NCI-H345 treated with DMSO at 0.1 percent for 48 hours (cell line): ENCODE measurements at regions not wholly inside any gene's neighbourhood (a gene's known extent, or its start where the extent isn't known, plus 50 kb on each side); places are given as distances from the start of the nearest gene placed in this dataset.

Experiments used
- DNase-seq: peaks from one replicate; lab custom pipeline; 2025; ENCODE audit not compliant: unreplicated experiment; lab: John Stamatoyannopoulos, UW

DNA sequence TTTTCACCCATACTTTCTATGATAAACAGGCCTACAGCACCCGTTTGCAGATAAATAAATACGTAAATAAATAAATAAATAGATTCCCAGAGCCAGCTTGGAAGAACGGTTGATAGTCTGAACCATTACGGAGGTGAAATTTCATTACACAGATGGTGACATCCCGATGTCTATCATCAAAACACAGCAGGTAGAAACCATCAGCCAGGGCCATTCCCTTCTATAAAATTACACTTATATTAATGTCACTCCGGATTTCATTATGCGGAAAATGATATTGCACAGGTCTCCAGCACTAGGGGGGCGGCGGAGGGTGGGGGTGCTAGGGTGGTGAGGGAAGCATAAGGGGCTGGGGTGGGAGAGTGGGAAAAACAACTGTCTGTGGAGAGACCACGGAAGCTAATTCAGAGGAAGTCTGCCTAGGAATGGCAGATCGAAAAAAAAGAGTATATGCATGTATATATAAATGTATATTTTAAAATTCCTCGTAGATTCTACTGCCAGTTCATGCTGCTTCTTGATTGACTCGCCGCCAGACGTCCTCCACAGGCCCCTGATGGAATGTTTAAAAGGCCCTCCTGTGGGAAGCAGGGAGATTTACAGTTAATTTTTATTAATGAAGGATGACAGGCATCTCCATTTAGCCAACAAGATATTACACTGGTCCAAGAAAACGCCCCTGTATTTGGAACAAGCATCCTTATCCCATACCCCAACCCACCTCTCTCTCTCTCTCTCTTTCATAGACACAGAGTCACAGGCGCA is 1906.0 kb upstream of the PIK3C3 start:
- DNase-seq, result no peak

DNA sequence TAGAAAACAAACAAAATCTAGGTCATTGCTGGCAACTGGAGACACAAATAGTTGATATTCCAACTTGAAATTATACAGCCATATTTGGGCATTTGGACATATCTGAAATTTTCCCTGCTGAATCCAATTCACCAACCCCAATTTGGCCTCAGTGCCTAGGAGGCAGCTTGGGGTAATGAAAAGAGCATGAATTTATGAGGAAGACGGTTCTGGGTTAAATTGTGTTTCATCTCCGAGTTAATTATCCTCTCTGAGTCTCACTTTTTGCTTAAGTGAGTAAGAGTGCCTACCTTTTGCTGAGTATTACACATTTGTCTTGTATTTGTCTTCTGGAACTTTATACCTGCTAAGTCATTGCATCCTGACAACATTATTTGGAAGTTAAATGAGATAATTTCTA is 1906.8 kb upstream of the PIK3C3 start:
- DNase-seq, result no peak

DNA sequence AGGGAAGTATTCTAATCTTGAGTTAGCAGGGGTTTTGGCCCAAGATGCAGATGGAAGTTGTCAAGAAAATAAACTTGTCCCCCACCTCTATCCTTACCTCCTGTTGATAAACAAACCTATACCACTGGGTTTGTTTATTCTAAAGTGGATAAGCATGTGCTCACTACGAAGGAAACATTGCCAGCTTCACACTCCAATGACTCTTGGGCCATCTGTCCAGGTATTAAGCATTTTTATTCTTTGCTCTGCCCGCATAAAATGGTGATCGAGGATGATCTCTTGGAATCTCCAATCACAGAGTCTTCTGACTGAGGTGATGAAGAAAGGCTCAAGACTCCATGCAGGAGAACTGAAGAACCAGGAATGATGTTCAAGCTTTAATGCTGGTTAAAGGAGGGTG is 1908.4 kb upstream of the PIK3C3 start:
- no peak for DNase-seq

DNA sequence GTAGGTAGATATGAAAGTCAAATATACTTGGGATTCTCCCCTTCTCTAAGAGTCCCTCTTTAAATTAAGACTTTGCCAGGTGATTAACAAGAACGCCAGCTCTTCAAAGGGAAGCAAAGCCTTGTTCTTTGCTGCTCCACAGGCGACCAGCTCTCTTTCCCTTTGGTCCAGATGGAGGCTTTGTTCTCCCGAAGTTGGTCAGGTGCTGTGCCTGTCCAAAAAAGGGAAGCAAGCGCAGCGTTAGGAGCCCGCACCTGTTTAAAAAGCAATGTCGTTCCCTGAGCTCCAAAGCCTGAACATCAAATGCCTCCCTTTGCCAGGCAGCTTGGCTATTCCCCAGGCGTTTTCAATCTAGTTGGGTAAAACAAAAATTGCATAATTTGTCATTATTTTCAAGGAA is 1913.1 kb upstream of the PIK3C3 start:
- DNase-seq, result no peak

- DNase-seq, result no peak
Observed at GRCh38 chr18:40040574-40040973, 1914.5 kb upstream of the PIK3C3 start.

GRCh38 chr18:40037356-40037755 is 1917.7 kb upstream of the PIK3C3 start:
- no peak for DNase-seq

- DNase-seq, result no peak
Observed at GRCh38 chr18:40036861-40037260, 1918.2 kb upstream of the PIK3C3 start.

DNA sequence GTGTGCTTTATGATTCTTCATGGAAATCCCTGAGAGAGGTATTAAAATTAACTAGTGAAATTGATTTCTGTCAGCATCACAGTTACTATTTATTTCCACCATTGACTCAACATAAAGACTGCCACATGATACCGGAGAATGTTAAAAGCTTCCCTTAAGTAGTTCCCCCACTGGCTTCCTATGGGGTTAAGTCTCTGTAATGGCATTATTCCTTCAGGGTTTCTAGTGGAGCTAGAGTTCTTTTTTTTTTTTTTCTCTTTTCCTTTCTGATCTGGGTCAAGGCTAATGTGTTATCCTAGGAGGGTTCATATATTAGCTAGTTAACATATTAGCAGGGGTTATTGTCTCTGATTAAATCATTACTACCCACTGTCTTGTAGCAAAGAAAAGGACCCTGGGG is 1919.1 kb upstream of the PIK3C3 start:
- no peak for DNase-seq

DNA sequence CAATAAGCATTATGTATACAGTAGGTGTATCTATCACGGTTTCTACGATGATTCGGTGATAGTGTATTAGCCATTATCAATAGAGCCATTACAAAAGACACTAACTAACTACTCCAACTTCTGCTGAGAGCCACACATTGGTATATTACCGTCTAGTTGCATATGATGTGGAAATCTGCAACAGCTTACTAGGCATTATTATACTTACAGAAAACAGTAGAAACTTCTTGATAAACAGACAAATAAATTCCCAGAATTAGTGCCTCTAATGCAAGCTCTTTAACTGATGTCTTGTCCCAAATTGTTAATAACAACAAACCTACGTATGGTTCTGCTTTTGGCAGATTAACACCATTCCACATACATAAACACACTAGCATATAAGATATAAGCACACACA is 1923.0 kb upstream of the PIK3C3 start:
- no peak for DNase-seq

- no peak for DNase-seq
Observed at GRCh38 chr18:40031435-40031834, 1923.6 kb upstream of the PIK3C3 start.

DNA sequence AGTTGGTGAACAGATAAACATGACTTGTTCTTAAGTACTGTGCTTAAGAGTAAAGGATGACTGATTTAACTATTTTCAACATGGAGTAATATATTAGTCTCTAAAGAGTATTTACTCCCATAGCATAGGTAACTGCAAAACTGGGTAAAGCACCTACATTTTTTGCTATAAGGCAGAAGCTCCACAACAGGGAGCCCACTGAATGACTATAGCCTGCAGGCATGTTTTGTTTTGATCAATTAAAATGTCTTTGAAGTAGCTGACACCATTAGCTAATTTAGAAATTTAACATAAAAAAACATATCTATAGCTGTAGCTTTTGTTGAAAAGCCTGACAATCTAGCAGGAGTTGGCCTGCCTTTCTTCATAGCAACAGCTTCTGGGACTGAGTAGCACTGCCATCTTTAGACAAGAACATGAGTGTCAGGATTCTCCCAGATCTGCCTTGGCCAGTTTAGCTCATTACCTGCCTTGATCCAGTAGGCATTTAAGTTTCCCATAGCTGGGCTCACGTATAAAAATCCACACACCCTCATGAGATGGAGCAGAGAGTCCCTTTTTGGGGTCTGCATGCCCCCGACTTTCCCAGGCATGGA is 1935.1 kb upstream of the PIK3C3 start:
- no peak for DNase-seq

- DNase-seq, result no peak
Observed at GRCh38 chr18:40018266-40018665, 1936.8 kb upstream of the PIK3C3 start.

DNA sequence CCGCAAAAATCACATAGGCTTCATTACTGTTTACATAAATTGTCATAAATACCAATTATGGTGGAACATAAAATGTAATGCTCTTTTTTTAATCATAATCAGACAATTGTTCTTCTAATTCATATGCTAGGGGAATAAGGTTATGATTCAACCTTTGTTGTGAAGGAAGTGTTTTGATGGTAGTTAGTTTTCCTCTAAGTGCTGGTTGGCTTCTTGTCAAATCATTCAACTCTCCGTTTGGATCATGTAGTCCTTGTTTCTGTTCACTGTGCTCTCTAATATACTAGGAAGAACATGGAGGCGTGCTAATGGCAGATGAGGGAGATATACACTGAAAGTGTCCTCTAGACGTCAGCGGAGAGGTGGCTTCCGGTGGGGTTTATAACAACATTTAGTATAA is 1938.0 kb upstream of the PIK3C3 start:
- no peak for DNase-seq

DNA sequence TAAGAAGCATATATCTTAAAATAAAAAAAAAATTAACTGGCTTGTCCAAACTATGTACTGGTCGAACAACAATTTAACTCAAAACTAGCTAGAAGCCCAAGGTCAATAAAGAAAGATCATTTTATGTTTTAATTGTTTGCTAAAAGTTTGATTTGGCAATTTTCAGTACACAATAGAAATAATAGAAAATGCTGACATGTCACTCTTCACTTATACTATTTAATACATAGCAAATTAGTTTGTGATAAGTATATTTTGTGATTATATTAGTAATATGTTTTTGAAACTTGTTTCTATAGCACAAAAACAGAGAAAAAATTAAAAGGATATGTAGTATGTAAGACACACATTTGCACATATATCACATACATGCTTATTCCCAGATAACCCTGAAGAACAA is 1938.6 kb upstream of the PIK3C3 start:
- DNase-seq, result no peak

DNA sequence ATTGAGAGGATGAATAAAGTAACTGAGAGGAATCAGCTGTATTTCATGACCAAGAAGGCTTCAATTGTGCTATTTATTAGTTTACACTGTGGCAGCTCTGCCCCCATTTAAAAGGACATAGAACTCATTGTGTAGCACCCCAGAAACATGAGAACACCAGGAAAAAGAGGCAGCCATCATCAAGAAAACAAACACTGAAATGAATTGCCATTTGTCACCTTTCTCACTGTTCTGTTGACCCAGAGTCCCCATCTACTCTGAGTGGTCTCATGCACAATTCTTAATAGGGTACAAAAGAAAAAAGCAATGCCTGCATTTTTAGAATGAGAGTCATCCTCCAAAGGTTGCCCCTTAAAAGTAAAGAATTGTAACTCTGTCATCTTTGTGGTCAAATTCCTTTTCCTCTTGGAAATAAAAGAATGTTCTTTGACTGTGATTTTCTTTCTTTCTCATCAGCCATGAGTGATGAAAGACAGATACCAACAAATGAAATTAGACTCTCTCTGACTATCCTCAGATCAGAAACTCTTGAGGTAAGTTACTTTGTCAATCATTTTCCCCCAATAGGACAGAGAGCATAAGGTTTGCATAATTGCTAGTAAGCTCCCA is 1941.9 kb upstream of the PIK3C3 start:
- DNase-seq, result no peak

GRCh38 chr18:40011201-40011600 is 1943.8 kb upstream of the PIK3C3 start:
- DNase-seq, result no peak

GRCh38 chr18:40006634-40007033 is 1948.4 kb upstream of the PIK3C3 start:
- DNase-seq, result no peak

- DNase-seq, result no peak
Observed at GRCh38 chr18:40004246-40004645, 1950.8 kb upstream of the PIK3C3 start.

- no peak for DNase-seq
Observed at GRCh38 chr18:39998317-39998716, 1956.7 kb upstream of the PIK3C3 start.

- no peak for DNase-seq
Observed at GRCh38 chr18:39994498-39994897, 1960.5 kb upstream of the PIK3C3 start.

- no peak for DNase-seq
Observed at GRCh38 chr18:39991696-39992265, 1963.3 kb upstream of the PIK3C3 start.

DNA sequence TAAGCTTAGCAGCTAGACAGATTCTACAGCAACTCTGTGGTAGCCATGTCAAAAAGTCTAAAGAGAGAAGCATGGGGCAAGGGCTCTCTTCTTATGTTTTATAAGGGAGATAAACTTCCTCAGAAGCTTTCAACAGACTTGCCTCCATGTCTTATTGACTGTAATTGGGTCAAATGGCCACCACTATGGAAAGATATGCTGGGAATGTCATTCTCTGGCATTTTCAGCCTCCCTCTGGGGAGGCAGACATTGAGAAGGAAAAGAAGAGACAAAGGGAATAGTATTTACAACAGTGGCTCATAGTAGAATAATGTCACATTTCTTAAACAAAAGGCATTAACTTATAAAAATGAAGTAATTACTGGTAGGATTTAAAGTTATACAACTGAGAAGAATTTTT is 1964.5 kb upstream of the PIK3C3 start:
- DNase-seq, result no peak
